MV-4-11 (cell line): ENCODE measurements at regions not wholly inside any gene's neighbourhood (a gene's known extent, or its start where the extent isn't known, plus 50 kb on each side); places are given as distances from the start of the nearest gene placed in this dataset.

Experiments used
- DNase-seq: peaks from one replicate; lab custom pipeline; 2025; lab: John Stamatoyannopoulos, UW

DNA sequence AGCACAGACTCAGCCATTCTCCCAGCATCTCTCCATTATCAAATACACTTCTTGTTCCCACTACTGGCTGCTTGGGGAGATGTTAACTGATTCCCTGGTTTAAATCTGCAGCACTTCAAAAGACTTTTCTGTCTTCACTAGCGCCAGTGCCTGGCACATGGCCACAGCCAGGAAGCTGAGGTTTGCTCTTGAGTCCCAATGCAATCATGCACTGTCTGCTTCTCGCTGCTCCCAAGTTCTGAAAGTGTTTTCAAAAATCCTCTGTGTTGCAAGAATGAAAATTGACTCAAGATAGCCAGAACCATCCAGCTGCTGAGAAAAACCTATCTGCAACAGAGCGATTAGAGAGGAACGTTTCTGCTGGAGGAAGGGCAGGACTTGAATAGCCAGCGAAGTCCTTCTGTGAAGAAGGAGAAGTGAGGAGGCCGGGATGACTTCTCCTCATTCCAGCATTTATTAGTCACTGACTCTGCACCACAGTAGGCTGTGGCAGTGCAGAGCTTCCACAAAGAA lies 358.4 kb upstream of the NR2F2 start:
- peak; percentile 90 for DNase-seq

DNA sequence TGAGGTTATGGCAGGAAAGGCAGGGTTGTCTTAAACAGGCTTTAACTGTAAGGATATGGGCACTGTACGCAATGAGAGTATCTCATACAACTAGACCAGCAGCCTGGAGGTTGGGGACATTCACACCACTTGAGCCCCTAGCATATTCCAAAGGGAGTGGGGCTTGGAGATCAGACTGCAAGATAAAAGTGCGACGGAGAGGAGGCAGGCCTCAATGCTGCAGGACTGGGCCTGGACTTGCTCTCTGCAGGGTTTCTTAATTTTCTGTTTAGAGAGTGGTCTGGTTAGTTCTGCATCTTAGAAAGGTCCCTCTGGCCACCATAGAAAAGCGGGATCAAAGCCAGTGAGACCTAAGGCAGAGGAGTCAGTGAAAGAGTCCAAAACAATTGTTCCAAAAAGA lies 357.7 kb upstream of the NR2F2 start:
- DNase-seq = no peak

DNA sequence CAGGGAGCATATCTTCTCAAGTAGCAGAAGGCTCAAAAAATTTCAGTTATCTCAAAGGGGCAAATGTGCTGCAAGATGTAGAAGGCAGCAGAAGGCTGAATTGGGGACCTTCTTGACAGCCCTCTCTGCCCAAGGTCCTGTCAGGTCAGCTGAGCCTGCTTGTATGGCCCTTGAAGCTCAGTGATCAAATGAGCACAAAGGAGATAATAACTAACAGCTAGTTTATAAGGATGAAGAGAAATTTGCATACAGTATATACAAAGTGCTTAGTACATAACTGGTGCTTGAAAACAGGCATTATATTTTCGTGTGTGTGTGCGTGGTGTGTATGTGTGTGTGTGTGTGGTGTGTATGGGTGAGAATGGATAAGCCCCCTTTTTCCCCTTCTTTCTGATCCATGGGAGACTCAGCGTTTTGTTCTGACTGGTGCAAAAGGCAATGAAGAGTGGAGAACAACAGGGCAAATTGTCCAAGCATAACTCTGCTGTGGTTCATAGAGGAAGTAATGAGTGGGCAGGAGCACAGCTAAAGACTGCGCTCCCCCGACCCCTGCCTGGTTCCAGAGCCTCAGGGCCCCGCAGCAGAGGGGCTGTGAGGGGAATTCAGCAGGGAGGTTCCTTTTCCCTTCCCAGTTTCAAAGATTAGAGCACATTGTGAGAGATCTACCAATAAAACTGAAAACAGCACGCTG lies 356.8 kb upstream of the NR2F2 start:
- DNase-seq = no peak

DNA sequence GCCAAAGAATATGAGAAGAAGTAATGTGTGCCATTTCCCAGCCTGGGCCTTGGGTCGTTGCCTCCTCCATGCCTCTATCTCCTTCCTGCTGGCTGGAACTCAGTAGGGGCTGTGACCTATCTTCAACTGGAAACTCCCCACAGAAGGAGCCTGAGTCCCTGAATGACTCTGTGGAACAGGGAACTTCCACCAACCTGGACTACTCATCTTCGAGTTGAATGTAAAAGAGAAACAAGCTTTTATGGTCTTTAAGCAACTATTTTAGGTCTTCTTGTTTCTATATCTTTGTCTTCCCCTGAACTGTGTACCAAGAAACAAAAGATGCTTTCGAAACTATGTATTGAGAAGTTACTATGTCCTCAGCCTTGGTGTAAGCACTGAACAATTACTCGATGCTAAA lies 355.3 kb upstream of the NR2F2 start:
- DNase-seq = peak; percentile 38

DNA sequence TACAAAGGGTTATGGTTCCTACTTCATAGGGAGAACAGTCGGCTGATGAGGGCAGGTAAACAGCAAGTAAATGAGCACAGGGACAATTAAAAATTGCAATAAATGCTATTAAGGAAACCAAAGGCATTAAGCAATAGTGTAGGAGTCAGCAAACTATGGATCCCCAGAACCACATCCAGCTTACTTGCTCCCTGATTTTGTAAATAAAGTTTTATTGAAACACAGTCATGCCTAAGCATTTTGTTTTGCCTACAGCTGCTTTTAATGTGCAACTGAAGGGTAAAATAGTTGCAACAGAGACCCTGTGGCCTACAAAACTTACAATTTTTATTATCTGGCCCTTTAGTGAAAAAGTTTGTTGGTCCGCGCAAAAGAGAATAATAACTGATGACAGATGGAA lies 351.2 kb upstream of the NR2F2 start:
- DNase-seq = no peak

DNA sequence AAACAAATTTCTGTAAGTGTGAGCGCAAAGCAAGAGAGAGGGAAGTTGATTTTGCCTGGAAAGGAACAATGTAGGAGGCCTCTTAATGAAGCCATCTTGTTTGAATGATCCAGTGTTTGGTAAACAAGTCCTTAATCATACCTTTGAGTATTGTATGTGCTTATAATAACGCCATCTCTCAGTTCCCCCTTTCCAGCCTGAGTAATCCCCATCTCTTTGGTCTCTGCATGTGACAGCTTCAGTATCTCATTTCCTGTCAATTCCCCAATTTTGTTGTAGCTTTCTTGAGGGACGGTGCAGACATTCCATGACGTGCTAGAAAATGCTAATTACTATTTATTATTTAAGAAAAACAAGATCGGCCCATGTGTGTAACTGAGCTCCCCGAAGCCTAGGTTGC lies 349.3 kb upstream of the NR2F2 start:
- peak; percentile 19 for DNase-seq

DNA sequence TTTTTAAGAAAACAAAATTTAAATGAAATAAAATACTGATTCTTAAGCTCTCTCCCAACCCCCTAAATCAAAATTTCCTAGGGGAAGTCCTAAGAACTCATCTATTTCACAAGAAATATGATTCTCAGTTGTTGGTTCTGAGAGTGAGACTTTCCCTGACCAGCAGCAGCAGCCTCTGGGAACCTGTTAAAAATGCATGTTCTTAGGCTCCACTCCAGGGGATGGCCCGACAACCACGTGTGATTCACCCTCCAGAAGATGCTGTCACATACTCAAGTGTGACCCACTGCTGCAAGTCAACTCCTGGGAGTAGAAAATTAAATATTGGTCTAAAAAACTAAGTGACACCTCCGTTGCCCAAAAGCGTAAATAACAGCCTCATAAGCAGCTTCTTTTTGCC lies 343.2 kb upstream of the NR2F2 start:
- DNase-seq = no peak

DNA sequence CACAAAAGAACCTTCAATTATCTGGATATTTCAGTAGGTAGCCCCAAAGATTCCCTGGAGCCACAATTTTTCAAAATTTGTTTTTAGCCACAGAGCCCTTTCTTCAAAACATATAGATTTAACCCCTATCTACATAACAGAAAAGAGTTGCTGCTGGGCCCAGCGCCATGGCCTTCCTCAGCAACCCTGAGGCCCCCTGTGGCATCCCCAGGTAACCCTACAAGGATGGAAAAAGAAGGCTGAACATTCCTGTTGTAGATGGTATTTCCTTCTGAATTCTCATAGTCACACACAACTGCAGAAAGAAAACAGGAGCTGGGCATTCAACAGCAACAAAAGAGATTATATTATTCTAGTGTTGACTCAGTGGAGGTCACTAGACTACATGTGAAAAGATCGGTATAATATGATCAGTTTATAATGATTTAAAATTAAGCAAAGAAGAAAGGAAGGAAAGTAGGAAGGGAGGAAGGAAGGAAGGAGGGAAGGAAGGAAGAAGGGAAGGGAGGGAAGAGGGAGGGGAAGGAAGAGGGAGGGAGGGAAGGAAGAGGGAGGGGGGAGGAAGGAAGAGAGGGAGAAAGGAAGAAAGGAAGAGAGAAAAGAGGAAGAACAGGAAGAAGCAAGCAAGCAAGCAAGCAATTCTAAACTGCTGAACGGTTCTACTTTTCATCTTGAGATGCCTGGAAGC lies 342.5 kb upstream of the NR2F2 start:
- DNase-seq = no peak

DNA sequence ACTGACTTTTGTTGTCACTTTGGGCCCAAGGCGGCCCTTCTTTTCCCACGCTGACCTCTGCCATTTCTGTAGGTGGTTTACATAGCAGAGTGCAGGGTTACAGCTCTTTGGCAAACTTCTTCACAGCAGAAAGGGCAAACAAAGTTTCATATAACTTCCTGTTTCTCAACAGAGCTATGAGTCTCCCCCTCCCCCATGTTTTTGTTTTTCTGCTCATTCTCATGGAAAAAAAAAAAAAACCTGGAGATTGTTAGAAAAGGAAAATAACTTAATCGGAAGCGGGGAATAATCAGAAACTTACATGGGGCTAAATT lies 342.0 kb upstream of the NR2F2 start:
- peak; percentile 54 for DNase-seq

DNA sequence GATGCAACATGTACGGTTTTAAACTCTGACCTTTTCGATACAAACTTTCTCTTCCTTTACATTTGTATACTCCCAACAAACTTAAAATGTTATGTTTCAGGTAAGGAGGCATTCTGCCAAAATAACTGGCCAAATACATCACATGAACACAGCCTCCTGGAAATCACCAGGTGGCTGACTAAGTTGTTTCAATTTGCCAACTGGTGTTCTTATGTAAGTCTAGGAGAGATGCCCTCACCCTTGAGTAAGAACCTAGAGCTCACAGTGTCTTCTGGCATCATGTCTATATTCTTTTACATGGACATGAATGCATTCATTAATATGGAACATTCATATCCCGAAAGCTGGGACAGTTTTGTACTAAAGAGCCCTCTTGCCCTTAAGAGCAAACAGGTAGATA lies 341.1 kb upstream of the NR2F2 start:
- no peak for DNase-seq

DNA sequence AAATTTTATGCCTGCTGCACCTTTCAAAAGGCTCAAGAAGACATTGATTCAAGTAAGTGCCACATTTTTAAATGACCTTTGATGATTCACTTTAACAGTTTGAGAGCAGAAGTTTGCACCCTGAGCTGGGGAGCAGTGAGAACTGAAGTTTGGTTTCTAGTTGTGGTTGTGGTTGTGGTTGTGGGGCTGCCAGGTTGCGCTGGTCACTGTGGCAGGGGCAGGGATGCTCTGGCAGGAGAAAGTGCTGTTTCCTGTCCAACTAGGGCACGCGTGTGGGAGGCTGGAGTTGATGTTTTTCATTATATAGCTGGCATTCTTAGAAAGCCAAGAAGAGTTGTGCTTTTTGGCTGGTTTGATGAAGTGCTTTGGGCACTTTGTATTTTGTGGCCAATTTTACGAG lies 339.7 kb upstream of the NR2F2 start:
- peak; percentile 82 for DNase-seq

DNA sequence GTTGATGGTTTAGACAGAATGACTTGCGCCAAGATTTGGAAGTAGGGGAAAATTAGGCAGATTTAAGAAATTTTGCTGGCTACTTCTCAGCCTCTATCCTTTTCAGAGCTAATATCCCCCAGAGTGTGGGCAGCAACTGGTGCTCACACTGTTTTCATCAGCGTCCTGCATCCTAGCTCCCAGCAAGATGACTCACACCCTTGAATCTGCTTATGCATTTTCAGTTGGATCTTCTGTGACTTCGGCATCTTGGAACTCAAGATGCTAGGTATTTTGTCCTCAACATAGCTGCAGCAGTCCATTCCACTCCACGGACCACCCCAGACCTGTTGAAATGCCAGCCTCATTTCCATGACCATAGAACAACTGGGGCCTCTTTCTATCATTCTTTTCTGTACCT lies 336.1 kb upstream of the NR2F2 start:
- no peak for DNase-seq

DNA sequence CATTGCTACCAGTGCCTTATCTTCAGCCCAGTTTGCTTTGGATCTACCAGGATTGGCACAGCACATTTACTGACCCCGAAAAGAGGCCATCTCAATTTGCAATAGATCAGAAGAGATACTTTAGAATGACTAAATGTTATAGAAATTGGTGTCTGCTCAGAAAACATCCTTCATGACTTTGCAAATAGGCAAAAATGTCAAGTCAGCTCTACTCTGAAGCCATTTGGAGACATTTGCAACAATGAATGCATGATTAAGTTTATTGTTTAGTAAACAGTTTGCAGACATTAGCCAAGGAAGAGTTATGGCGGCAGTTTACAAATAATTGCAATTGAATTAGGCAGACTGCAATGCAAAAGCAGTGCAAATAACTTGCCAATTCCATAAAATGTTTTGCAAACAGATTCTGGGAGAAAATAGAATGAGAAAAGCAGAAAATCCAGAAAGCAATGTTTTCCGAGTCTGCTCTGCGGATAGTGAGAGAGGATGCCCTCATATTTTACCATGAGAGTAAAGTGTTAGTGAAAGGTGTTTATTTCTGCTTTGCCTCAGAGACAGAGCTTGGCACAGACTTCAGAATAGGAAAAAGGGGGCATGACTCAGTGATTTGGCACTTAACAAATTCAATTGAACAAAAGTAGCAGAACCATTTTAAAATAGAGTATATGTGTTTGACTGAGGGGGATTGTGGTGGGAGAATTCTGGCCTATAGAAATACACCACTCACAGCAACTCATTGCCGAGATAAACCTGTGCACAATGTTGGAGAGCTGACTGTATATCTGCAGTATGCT lies 334.9 kb upstream of the NR2F2 start:
- DNase-seq = no peak

DNA sequence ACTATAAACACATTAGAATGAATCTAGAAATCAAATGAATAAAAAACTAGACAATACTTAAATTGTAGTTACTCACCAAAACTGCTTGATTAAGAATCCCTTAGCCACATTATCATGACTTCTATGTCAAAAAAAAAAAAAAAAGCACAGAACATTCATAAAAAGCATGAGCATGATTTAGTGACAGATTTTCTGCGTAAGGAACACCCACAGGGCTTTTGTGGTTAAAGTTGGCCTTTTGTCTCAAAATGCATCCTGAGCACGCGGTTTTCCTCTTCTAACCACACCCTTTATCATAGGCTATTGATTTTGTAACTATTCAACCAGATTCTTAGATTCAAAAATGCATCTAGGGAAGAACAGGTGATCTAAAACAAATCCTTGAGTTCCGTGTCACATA lies 334.0 kb upstream of the NR2F2 start:
- peak; percentile 74 for DNase-seq

DNA sequence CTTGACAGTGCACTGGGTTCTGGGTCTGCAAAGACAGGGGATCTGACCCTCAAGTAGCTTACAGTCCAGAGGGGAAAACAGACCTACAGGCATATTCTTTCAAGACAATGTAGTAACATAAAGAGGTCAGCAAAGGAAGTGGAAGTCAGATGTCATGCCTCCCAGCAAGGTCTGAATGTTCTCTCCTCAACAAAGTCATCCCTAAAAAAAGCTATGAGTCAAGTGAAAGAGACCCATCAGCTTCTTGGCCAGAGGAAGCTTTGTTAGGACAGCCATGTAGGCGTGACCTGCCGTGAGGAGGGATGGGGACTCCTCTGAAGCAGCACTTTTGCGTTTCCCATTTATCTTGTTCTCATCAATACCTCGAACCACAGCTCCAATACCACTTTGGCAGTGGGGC lies 331.6 kb upstream of the NR2F2 start:
- DNase-seq = no peak

DNA sequence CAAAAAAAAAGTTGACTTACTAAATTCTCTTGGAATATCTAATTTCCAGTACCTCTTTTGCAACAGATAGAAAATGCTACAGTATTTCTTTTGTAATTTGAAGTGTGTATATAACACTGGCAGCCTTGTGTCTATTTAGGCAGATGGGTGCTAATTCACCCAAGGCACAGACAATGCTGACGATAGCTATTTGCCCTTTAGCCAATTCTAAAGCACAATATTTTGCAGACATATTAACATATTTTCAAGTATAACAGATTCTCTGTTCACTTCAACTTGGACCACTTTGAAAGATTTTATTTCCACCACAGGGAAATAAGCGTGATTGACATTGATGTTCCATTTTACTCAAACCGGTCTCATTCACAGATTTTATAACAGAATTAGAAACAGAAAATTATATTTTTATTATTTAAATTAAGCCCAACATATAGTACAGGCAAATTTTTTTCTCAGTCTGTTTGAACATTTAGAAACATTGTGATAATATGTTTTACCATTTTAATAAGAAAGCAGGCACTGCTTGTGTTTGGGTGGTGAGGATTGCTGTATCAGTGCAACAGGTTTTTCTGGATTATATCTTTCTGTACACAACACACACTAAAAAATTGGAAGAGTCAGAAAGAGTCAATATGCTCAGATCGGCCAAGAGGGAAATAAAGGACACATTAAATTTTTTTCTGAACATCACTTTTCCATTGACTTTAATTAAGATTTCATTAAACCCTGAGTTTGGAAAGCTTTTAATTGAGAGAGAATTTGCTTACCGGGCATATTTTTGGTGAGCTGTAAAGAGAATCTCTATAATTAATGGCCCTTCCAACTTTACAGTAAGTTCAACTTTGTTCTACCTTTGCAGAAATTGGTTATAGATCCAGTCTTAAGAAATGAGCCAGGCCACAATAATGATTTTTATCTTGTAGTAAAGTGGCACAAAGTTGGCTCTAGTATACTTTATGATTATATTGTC lies 327.3 kb upstream of the NR2F2 start:
- DNase-seq = no peak

DNA sequence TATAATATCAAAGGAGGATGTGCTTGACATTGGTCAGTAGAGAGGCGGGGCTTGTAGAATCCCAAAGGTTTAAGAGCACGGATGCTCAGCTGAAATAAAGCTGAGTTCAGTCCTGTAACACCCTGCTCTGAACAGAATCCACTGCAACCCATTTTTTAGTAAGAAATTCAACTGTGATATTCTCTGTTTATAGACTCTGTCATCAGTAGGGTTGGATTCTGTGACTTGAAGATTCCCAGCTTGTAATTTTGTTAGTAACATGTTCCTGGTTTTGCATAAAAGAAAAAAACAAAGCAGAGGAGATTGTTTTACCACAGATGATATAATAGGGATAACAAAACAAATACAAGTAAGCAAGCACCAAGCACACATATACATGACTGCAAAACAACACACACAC lies 324.6 kb upstream of the NR2F2 start:
- DNase-seq = no peak

DNA sequence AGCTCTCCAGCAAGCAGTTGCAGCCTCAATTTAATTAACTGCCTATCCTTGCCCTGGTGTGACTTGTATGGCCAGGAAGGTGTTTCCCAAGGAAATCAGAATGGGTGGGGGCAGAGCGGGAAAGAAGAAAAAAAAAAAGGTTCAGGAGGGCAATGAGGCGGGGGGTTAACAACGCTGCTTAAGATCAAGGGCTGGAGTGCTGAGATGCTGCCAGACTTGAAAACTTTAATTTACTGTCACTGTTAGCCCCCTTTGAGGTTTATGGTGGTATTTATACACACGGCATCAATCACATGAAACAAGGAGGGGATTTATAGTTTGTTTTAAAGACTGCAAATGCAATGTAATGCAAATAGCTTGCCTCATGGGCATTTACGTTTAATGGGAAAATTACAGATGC lies 319.4 kb upstream of the NR2F2 start:
- DNase-seq = no peak

DNA sequence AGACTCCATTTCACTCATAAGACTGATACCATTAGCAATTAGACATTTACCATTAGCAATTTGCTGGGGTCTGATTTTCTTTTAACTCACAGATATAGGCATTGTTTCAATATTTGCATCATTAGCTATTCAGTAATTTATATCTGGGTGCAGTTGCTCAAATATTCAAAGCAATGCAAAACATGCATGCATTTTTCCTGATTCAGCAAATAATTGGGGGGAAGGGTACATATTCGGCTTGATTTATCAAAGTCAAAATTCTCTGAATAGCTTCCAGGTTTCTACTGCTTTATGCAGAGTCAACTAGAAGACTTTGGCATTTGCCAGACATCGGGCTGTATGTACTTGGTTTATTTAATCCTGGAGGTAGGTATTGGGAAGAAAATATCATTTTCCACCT lies 315.6 kb upstream of the NR2F2 start:
- no peak for DNase-seq

DNA sequence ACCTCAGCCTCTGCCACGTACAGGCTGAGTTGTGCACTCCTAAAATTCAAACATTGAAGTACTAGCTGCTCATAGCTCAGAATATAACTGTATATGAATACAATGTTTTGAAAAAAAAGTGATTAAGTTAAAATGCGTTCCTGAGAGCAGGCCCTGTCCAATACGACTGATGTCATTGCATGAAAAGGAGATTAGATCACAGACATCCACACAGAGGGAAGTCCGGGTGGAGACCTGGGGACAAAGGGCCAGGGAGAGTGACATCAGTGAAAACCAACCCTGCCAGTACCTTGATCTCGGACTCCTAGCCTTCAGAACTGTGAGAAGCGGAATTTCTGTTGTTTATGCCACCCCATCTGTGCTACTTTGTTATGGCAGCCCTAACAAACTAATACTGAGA lies 311.4 kb upstream of the NR2F2 start:
- DNase-seq = no peak

DNA sequence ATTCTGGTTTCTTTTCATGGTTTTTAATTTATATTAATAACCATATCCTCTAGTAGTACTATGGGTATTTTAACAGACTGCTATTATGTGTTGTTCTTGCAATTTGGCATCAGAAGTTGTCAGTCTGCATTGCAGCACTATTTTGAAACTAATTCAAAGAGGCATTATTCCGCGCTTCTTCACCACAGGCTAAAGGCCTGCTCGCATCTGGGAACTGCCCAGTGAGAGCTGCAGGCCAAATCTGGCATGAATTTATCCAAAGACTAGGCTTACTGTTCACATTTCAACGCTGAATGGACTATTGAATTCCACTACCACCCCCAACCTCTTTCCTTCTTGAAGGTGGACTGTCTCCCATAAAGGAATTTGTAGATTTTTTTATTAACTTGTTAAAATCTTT lies 310.4 kb upstream of the NR2F2 start:
- DNase-seq = no peak

DNA sequence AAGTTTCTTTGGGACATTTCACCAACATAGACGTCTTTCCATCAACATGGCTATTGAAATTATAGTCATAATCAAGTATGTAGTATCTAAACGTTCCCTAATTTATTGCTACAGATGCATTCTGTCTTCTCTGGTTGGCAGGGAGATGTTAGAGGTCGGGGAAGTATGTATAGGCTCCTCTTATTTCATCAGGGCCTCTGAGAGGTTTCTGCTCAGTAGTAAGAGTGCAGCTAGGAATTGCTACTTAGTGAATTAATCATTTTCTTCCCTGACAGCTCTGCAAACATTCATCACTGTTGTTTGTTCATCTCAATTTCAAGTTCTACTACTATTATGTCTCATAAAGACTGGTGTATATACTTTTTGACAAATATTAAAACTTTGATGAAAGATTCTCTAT lies 309.7 kb upstream of the NR2F2 start:
- DNase-seq = no peak
